HepG2 (cell line): ENCODE measurements at regions not wholly inside any gene's neighbourhood (a gene's known extent, or its start where the extent isn't known, plus 50 kb on each side); places are given as distances from the start of the nearest gene placed in this dataset.

Experiments used
- ATAC-seq: fragments of 200-7000 bp; cut with Tn5 transposase; 3 replicates; pipeline ENCODE4 v1.9.1; 2020; ENCODE audit warnings: mild to moderate bottlenecking, moderate library complexity
- BruUV-seq: library from RNA; stranded (reverse); fragments of 400-500 nt; replicated peaks from 2 replicates; lab custom pipeline; 2021; lab: Mats Ljungman, UMichigan
- CTCF ChIA-PET: fragments of 300-600 bp; formaldehyde crosslinking; extraction: SDS; loops from one replicate; lab custom pipeline; 2021; ENCODE audit warnings: low total read pairs, inconsistent platforms, low intra/inter-chr PET ratio; lab: Yijun Ruan, JAX
- POLR2A ChIA-PET: fragments of 350-600 bp; sonication (Branson Sonifier 250); formaldehyde crosslinking; loops from one replicate; lab custom pipeline; 2020; ENCODE audit warnings: antibody characterized with exemption, inconsistent platforms; lab: Yijun Ruan, JAX
- DNase-seq: peaks from one replicate; pipeline ENCODE4 v3.0.0-alpha.2; 2015; ENCODE audit warnings: low spot score
- FAIRE-seq: peaks from 3 replicates; lab custom pipeline; 2011; peaks lifted over from hg19 to GRCh38; lab: Jason Lieb, UNC
- H2AFZ ChIP-seq: one replicate; pipeline ENCODE4 v1.6.1; 2011; ENCODE audit warnings: low read length, inconsistent platforms
- H3K27ac ChIP-seq: fragments of 300-600 bp; 3 replicates; pipeline ENCODE4 v1.8.0; 2011; ENCODE audit warnings: mixed run types, mild to moderate bottlenecking, mixed read lengths, low read length, inconsistent platforms; ENCODE audit not compliant: insufficient read depth; ENCODE audit errors: extremely low read length
- H3K27me3 ChIP-seq, 2 experiments: fragments of 200-600 bp in 1 of 2; 2 replicates in 1 of 2; 3 replicates in 1 of 2; pipeline versions ENCODE4 v1.6.0 to v1.8.0; 2011; ENCODE audit warnings: low read length in 2 of 2, mild to moderate bottlenecking in 2 of 2, moderate library complexity in 2 of 2, inconsistent platforms in 1 of 2; ENCODE audit not compliant: insufficient read depth in 2 of 2, control insufficient read depth in 1 of 2
- H3K36me3 ChIP-seq, 2 experiments: fragments of 200-600 bp in 1 of 2; replicated peaks in 1 of 2; 2 replicates in 1 of 2; 3 replicates in 1 of 2; pipeline versions ENCODE4 v1.5.1 to v1.8.0; 2011; ENCODE audit warnings: low read length in 2 of 2, inconsistent platforms in 1 of 2; ENCODE audit not compliant: insufficient read depth in 2 of 2, control insufficient read depth in 1 of 2
- H3K4me1 ChIP-seq: 2 replicates; pipeline ENCODE4 v1.5.1; 2012; ENCODE audit warnings: low read length, inconsistent platforms; ENCODE audit not compliant: insufficient read depth
- H3K4me2 ChIP-seq: 2 replicates; pipeline ENCODE4 v1.6.0; 2011; ENCODE audit warnings: low read depth, low read length, inconsistent platforms
- H3K4me3 ChIP-seq, 3 experiments: fragments of 200-600 bp in 1 of 3; sonication (generic), shearing (Covaris generic) in 1 of 3; replicated peaks in 1 of 3; 2 replicates each; pipeline ENCODE4 v1.5.1; 2011 to 2016; ENCODE audit warnings: low read length in 3 of 3, inconsistent platforms in 2 of 3, low read depth in 2 of 3, mild to moderate bottlenecking in 2 of 3, control low read depth in 1 of 3, mixed read lengths in 1 of 3; ENCODE audit not compliant: insufficient read depth in 1 of 3
- H3K79me2 ChIP-seq: one replicate; pipeline ENCODE4 v1.6.1; 2011; ENCODE audit warnings: low read length, inconsistent platforms; ENCODE audit not compliant: insufficient read depth
- H3K9ac ChIP-seq: 2 replicates; pipeline ENCODE4 v1.6.0; 2011; ENCODE audit warnings: mild to moderate bottlenecking, low read depth, low read length, inconsistent platforms; ENCODE audit not compliant: insufficient read depth
- H3K9me3 ChIP-seq: 2 replicates; pipeline ENCODE4 v1.5.1; 2012; ENCODE audit warnings: mild to moderate bottlenecking, low read length
- H4K20me1 ChIP-seq: 2 replicates; pipeline ENCODE4 v1.6.0; 2011; ENCODE audit warnings: inconsistent platforms, mild to moderate bottlenecking, low read length, moderate library complexity; ENCODE audit not compliant: insufficient read depth
- DZIP1 ChIP-seq: sonication (generic); formaldehyde crosslinking; IDR thresholded peaks from 2 replicates; pipeline ENCODE4 v1.5.0; 2020; ENCODE audit warnings: mild to moderate bottlenecking, missing genetic modification reagents
- FOXP4 ChIP-seq: sonication (generic); formaldehyde crosslinking; IDR thresholded peaks from 2 replicates; pipeline ENCODE4 v1.4.0; 2020; ENCODE audit warnings: missing genetic modification reagents
- LRRFIP1 ChIP-seq: sonication (generic); formaldehyde crosslinking; conservative IDR thresholded peaks from 2 replicates; pipeline ENCODE4 v1.4.0; 2020; ENCODE audit warnings: missing genetic modification reagents
- NAIF1 ChIP-seq: sonication (generic); formaldehyde crosslinking; IDR thresholded peaks from 2 replicates; pipeline ENCODE4 v1.5.0; 2020; ENCODE audit warnings: mild to moderate bottlenecking, missing genetic modification reagents, borderline replicate concordance
- NR2C2 ChIP-seq: sonication (generic); formaldehyde crosslinking; IDR thresholded peaks from 2 replicates; pipeline ENCODE4 v1.4.0; 2020; ENCODE audit warnings: missing genetic modification reagents, mild to moderate bottlenecking, moderate library complexity, borderline replicate concordance
- PHF20 ChIP-seq: sonication (generic); formaldehyde crosslinking; IDR thresholded peaks from 2 replicates; pipeline ENCODE4 v1.5.0; 2020; ENCODE audit warnings: mild to moderate bottlenecking, missing genetic modification reagents
- POLR2AphosphoS2 ChIP-seq: IDR thresholded peaks from 2 replicates; pipeline ENCODE4 v1.6.1; 2011; ENCODE audit warnings: low read depth, low read length, improper control_type of control experiment
- SOX13 ChIP-seq, 3 experiments: fragments of 450-650 bp in 1 of 3; sonication (generic) in 1 of 3; formaldehyde crosslinking in 1 of 3; IDR thresholded peaks in 2 of 3; conservative IDR thresholded peaks in 1 of 3; 2 replicates each; pipeline versions ENCODE4 v1.5.0 to v1.6.1; 2016 to 2020; ENCODE audit warnings: antibody characterized with exemption in 1 of 3, mild to moderate bottlenecking in 1 of 3, missing compliant biosample characterization in 1 of 3, missing genetic modification reagents in 1 of 3, moderate library complexity in 1 of 3
- ZNF326 ChIP-seq: sonication (generic); formaldehyde crosslinking; IDR thresholded peaks from 2 replicates; pipeline ENCODE4 v1.4.0; 2020; ENCODE audit warnings: missing genetic modification reagents, borderline replicate concordance
- ZNF546 ChIP-seq: sonication (generic); formaldehyde crosslinking; conservative IDR thresholded peaks from 2 replicates; pipeline ENCODE4 v1.8.1; 2023; ENCODE audit warnings: mild to moderate bottlenecking, missing genetic modification reagents
- ZNF564 ChIP-seq: sonication (generic); formaldehyde crosslinking; IDR thresholded peaks from 2 replicates; pipeline ENCODE4 v1.8.1; 2023; ENCODE audit warnings: mild to moderate bottlenecking, missing genetic modification reagents
- ZNF773 ChIP-seq: sonication (generic); formaldehyde crosslinking; IDR thresholded peaks from 2 replicates; pipeline ENCODE4 v1.4.0; 2020; ENCODE audit warnings: missing genetic modification reagents, borderline replicate concordance
- ZNF776 ChIP-seq: sonication (generic); formaldehyde crosslinking; IDR thresholded peaks from 2 replicates; pipeline ENCODE4 v1.4.0; 2020; ENCODE audit warnings: mild to moderate bottlenecking, missing genetic modification reagents
- ZUFSP ChIP-seq: sonication (generic); formaldehyde crosslinking; IDR thresholded peaks from 2 replicates; pipeline ENCODE4 v1.9.0; 2021; ENCODE audit warnings: missing genetic modification reagents, mild to moderate bottlenecking, borderline replicate concordance
- WGBS: methylation state at CpG from one replicate; pipeline ENCODE4 v1.1.6; 2017; ENCODE audit warnings: low lambda C conversion rate; 5-methylcytosine and 5-hydroxymethylcytosine counted together
- in situ Hi-C: cut with HindIII; loops from 2 replicates; pipeline ENCODE4 v1.10.0; 2017; ENCODE audit warnings: low pct_unique_long_range_greater_than_20kb; ENCODE audit not compliant: extremely low pct_ligation_motif_present
- intact Hi-C: fragments of 100-400 bp; cut with micrococcal nuclease; formaldehyde crosslinking; loops from one replicate; pipeline ENCODE4 v1.10.0; 2022; ENCODE audit not compliant: unreplicated experiment

- Histone ChIP-seq H3K4me1 (no peaks in the 10 kb centered on the region), H3K27me3 (no peaks in the 10 kb centered on the region), H3K9ac (no peak overlapping the region), H3K4me2 (no peak overlapping the region), H3K79me2 (no peaks in the 10 kb centered on the region), H3K9me3 (no peaks in the 10 kb centered on the region), H2AFZ (no peak overlapping the region), H3K36me3 (no peaks in the 10 kb centered on the region), H4K20me1 (no peaks in the 10 kb centered on the region), H3K4me3 (no peak overlapping the region), H3K27ac (no peak overlapping the region)
- no peak for ATAC-seq
- ChIA-PET POLR2A (no interaction called here), CTCF (no interaction called here)
- BruUV-seq: no TSS peak
- no peak for FAIRE-seq
- 14% methylated on average over 1 of the region's 1 CpG for WGBS
- intact Hi-C loops: loop anchor here (10.0 kb wide), 1 partner anchor 527 kb away; no protein-coding TSS in a partner anchor
- DNase-seq: no peak
- in situ Hi-C loops: loop anchor here (10.0 kb wide), 1 partner anchor 347 kb away; no protein-coding TSS in a partner anchor
- no peak for TF ChIP-seq SOX13 (IDR thresholded peaks at IDR 0.05)
- TF ChIP-seq SOX13 (CRISPR knock-in tag; conservative IDR thresholded peaks at IDR 0.05 in 1 of 2, IDR thresholded peaks at IDR 0.05 in 1 of 2): no peak
- no peak for TF ChIP-seq FOXP4 (CRISPR knock-in tag)
- TF ChIP-seq LRRFIP1 (CRISPR knock-in tag): no peak
- TF ChIP-seq NR2C2 (CRISPR knock-in tag): no peak
- TF ChIP-seq ZNF776 (CRISPR knock-in tag): no peak
- no peak for TF ChIP-seq ZNF564 (CRISPR knock-in tag)
- no peak for TF ChIP-seq POLR2AphosphoS2
- TF ChIP-seq ZNF546 (CRISPR knock-in tag): no peak
- no peak for TF ChIP-seq ZNF773 (CRISPR knock-in tag)
- TF ChIP-seq NAIF1 (CRISPR knock-in tag): no peak
- TF ChIP-seq ZUFSP: no peak
- TF ChIP-seq DZIP1 (CRISPR knock-in tag): no peak
- no peak for TF ChIP-seq PHF20 (CRISPR knock-in tag)
- no peak for TF ChIP-seq ZNF326 (CRISPR knock-in tag)
Measured at GRCh38 chr2:35978218-35978617, 377.4 kb upstream of the CRIM1 start.
